Thyroid gland (tissue), 4 donors: ENCODE measurements at regions not wholly inside any gene's neighbourhood (a gene's known extent, or its start where the extent isn't known, plus 50 kb on each side); places are given as distances from the start of the nearest gene placed in this dataset.

Experiments used
- POLR2A ChIP-seq, 2 donors: fragments of 450-650 bp; IDR thresholded peaks; one replicate each; pipeline ENCODE4 v1.6.1; 2017; ENCODE audit warnings: antibody characterized with exemption in 2 of 2, mild to moderate bottlenecking in 2 of 2, moderate library complexity in 1 of 2
- TF ChIP-seq, protein P1 (sequence below), 6 experiments: fragments of 200-600 bp in 3 of 6; fragments of 450-650 bp in 3 of 6; sonication (generic) in 3 of 6; IDR thresholded peaks; one replicate each; pipeline ENCODE4 v1.5.1; 2016 to 2019; ENCODE audit warnings: antibody characterized with exemption in 6 of 6, mild to moderate bottlenecking in 2 of 6, inconsistent platforms in 1 of 6, moderate library complexity in 1 of 6

DNA sequence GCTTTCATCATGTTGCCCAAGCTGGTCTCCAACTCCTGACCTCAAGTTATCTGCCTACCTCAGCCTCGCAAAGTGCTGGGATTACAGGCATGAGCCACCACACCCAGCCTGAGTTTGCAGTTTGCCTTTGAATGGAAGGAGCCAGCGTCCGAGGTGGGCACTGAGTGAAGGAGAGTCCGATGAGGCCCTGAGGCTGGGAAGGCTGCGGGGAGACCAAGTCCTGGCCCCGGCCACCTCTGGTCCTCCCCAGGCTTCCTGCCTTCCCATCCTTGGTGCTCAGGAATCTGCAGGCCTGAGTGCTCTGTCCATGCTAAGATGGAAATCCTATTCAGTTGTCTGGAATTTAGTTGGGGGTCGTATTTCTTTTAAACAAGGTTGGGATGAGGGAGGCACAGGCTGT, 82.9 kb downstream of the SMIM21 start:
- TF ChIP-seq, protein P1, sequence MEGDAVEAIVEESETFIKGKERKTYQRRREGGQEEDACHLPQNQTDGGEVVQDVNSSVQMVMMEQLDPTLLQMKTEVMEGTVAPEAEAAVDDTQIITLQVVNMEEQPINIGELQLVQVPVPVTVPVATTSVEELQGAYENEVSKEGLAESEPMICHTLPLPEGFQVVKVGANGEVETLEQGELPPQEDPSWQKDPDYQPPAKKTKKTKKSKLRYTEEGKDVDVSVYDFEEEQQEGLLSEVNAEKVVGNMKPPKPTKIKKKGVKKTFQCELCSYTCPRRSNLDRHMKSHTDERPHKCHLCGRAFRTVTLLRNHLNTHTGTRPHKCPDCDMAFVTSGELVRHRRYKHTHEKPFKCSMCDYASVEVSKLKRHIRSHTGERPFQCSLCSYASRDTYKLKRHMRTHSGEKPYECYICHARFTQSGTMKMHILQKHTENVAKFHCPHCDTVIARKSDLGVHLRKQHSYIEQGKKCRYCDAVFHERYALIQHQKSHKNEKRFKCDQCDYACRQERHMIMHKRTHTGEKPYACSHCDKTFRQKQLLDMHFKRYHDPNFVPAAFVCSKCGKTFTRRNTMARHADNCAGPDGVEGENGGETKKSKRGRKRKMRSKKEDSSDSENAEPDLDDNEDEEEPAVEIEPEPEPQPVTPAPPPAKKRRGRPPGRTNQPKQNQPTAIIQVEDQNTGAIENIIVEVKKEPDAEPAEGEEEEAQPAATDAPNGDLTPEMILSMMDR (IDR thresholded peaks at IDR 0.05): no peak
- no peak for TF ChIP-seq POLR2A (IDR thresholded peaks at IDR 0.05)
